A673 (cell line): ENCODE measurements at regions not wholly inside any gene's neighbourhood (a gene's known extent, or its start where the extent isn't known, plus 50 kb on each side); places are given as distances from the start of the nearest gene placed in this dataset.

Experiments
- BruUV-seq: library from RNA; stranded (reverse); fragments of 400-500 nt; replicated peaks from 2 replicates; lab custom pipeline; 2021; lab: Mats Ljungman, UMichigan
- CTCF ChIA-PET: fragments of 300-600 bp; sonication (Branson Sonifier 250); formaldehyde crosslinking; loops from one replicate; lab custom pipeline; 2022; ENCODE audit warnings: antibody characterized with exemption; lab: Charles Lee
- POLR2A ChIA-PET: fragments of 300-600 bp; sonication (Branson Sonifier 250); formaldehyde crosslinking; loops from one replicate; lab custom pipeline; 2022; ENCODE audit warnings: antibody characterized with exemption; ENCODE audit not compliant: low non-redundant PET; lab: Charles Lee
- DNase-seq: peaks from one replicate; pipeline ENCODE4 v3.0.0-alpha.2; 2015; ENCODE audit warnings: low spot score
- H3K27ac ChIP-seq: fragments of 200-600 bp; sonication (generic); 2 replicates; pipeline ENCODE4 v1.5.1; 2016; ENCODE audit warnings: mixed run types, low read depth, mild to moderate bottlenecking, mixed read lengths, antibody characterized with exemption, low read length; ENCODE audit not compliant: poor library complexity, severe bottlenecking
- H3K27me3 ChIP-seq: fragments of 200-600 bp; sonication (generic); replicated peaks from 2 replicates; pipeline ENCODE4 v1.6.1; 2017; ENCODE audit warnings: mixed run types, low read depth, mild to moderate bottlenecking, mixed read lengths, antibody characterized with exemption, low read length; ENCODE audit not compliant: insufficient read depth, poor library complexity
- H3K36me3 ChIP-seq: fragments of 200-600 bp; sonication (generic); 2 replicates; pipeline ENCODE4 v1.6.1; 2016; ENCODE audit warnings: mixed run types, mild to moderate bottlenecking, mixed read lengths, antibody characterized with exemption, low read length; ENCODE audit not compliant: insufficient read depth, poor library complexity, severe bottlenecking
- H3K4me1 ChIP-seq: fragments of 200-600 bp; sonication (generic); 2 replicates; pipeline ENCODE4 v1.6.1; 2017; ENCODE audit warnings: mixed run types, mild to moderate bottlenecking, mixed read lengths, antibody characterized with exemption, low read length; ENCODE audit not compliant: insufficient read depth, poor library complexity, severe bottlenecking
- H3K4me3 ChIP-seq: fragments of 200-600 bp; sonication (generic); 2 replicates; pipeline ENCODE4 v1.5.1; 2016; ENCODE audit warnings: low read depth, mixed run types, mild to moderate bottlenecking, mixed read lengths, low read length; ENCODE audit not compliant: poor library complexity, severe bottlenecking
- H3K9me3 ChIP-seq: fragments of 200-600 bp; sonication (generic); 2 replicates; pipeline ENCODE4 v1.6.1; 2016; ENCODE audit warnings: mixed run types, low read depth, mild to moderate bottlenecking, mixed read lengths, antibody characterized with exemption, low read length; ENCODE audit not compliant: poor library complexity, severe bottlenecking
- CTCF ChIP-seq: fragments of 300-800, 200-600 bp; sonication (generic); conservative IDR thresholded peaks from 2 replicates; pipeline ENCODE4 v1.5.1; 2017; ENCODE audit warnings: low read depth, mild to moderate bottlenecking, antibody characterized with exemption, low read length, moderate library complexity, mixed read lengths
- EZH2 ChIP-seq: fragments of 200-600 bp; sonication (generic); IDR thresholded peaks from 2 replicates; pipeline ENCODE4 v1.6.1; 2017; ENCODE audit warnings: borderline replicate concordance, low read depth, mild to moderate bottlenecking, mixed read lengths, antibody characterized with exemption, low read length; ENCODE audit not compliant: poor library complexity, severe bottlenecking
- intact Hi-C: fragments of 100-400 bp; cut with micrococcal nuclease; formaldehyde crosslinking; loops from one replicate; pipeline ENCODE4 v1.10.0; 2022; ENCODE audit not compliant: unreplicated experiment

GRCh38 chr2:210963386-210963785, 407.0 kb downstream of the CPS1 start:
- Histone ChIP-seq H3K27ac (no peak overlapping the region), H3K4me3 (no peak overlapping the region), H3K9me3 (no peaks in the 10 kb centered on the region), H3K4me1 (no peaks in the 10 kb centered on the region), H3K36me3 (no peaks in the 10 kb centered on the region), H3K27me3 (no peaks in the 10 kb centered on the region)
- ChIA-PET POLR2A (no interaction called here), CTCF (no interaction called here)
- TF ChIP-seq CTCF (no peak), EZH2 (no peak)
- BruUV-seq, result no TSS peak
- no peak for DNase-seq
- intact Hi-C loops, result no loop called here

- CTCF ChIA-PET, result no interaction called here
- DNase-seq, result no peak
- H3K4me1 ChIP-seq, result no peaks in the 10 kb centered on the region
- no peaks in the 10 kb centered on the region for H3K27me3 ChIP-seq
- TF ChIP-seq CTCF, result no peak
- no peak for TF ChIP-seq EZH2
- H3K9me3 ChIP-seq, result no peaks in the 10 kb centered on the region
- no peak overlapping the region for H3K27ac ChIP-seq
- BruUV-seq, result no TSS peak
- intact Hi-C loops, result no loop called here
- H3K36me3 ChIP-seq, result no peaks in the 10 kb centered on the region
- POLR2A ChIA-PET, result no interaction called here
- H3K4me3 ChIP-seq, result no peak overlapping the region
These were observed 407.9 kb downstream of the CPS1 start for GRCh38 chr2:210964141-210964764.

GRCh38 chr2:210965472-210965871, 409.1 kb downstream of the CPS1 start:
- no peaks in the 10 kb centered on the region for H3K27me3 ChIP-seq
- POLR2A ChIA-PET, result no interaction called here
- no peak overlapping the region for H3K4me3 ChIP-seq
- TF ChIP-seq EZH2, result no peak
- no peak for TF ChIP-seq CTCF
- DNase-seq, result no peak
- no peak overlapping the region for H3K27ac ChIP-seq
- H3K4me1 ChIP-seq, result no peaks in the 10 kb centered on the region
- no TSS peak for BruUV-seq
- intact Hi-C loops, result no loop called here
- no peaks in the 10 kb centered on the region for H3K9me3 ChIP-seq
- CTCF ChIA-PET, result no interaction called here
- no peaks in the 10 kb centered on the region for H3K36me3 ChIP-seq
